IMR-90 (cell line): ENCODE measurements at regions not wholly inside any gene's neighbourhood (a gene's known extent, or its start where the extent isn't known, plus 50 kb on each side); places are given as distances from the start of the nearest gene placed in this dataset.

ENCODE experiments used
- ATAC-seq: fragments of 200-7000 bp; cut with Tn5 transposase; 2 replicates; pipeline ENCODE4 v1.9.1; 2020; ENCODE audit warnings: low read depth, mild to moderate bottlenecking, moderate library complexity
- BruUV-seq: library from RNA; stranded (reverse); fragments of 400-500 nt; replicated peaks from 2 replicates; lab custom pipeline; 2021; lab: Mats Ljungman, UMichigan
- CTCF ChIA-PET: fragments of 300-600 bp; formaldehyde crosslinking; extraction: SDS; loops from one replicate; lab custom pipeline; 2021; ENCODE audit warnings: antibody characterized with exemption; lab: Yijun Ruan, JAX
- POLR2A ChIA-PET: fragments of 300-600 bp; sonication (Branson Sonifier 250); formaldehyde crosslinking; loops from one replicate; lab custom pipeline; 2022; ENCODE audit warnings: antibody characterized with exemption; ENCODE audit not compliant: unreplicated experiment; lab: Charles Lee
- DNase-seq: peaks from one replicate; pipeline ENCODE4 v3.0.0; 2013
- H2AFZ ChIP-seq: replicated peaks from 2 replicates; pipeline ENCODE3; 2013; ENCODE audit warnings: low read length, mild to moderate bottlenecking; ENCODE audit not compliant: poor library complexity
- H2AK5ac ChIP-seq: 2 replicates; pipeline ENCODE4 v1.6.1; 2013; ENCODE audit warnings: low read depth, low read length, inconsistent platforms
- H2AK9ac ChIP-seq: replicated peaks from 2 replicates; pipeline ENCODE3; 2013; ENCODE audit warnings: mild to moderate bottlenecking, low read depth, low read length, moderate library complexity; ENCODE audit not compliant: poor library complexity
- H2BK120ac ChIP-seq: 2 replicates; pipeline ENCODE4 v1.6.1; 2013; ENCODE audit warnings: low read depth, low read length, inconsistent platforms
- H2BK15ac ChIP-seq: 3 replicates; pipeline ENCODE4 v1.6.1; 2013; ENCODE audit warnings: low read depth, low read length, inconsistent platforms
- H2BK20ac ChIP-seq: 2 replicates; pipeline ENCODE4 v1.6.1; 2013; ENCODE audit warnings: low read depth, mild to moderate bottlenecking, inconsistent platforms, low read length, moderate library complexity
- H2BK5ac ChIP-seq: 2 replicates; pipeline ENCODE4 v1.6.1; 2013; ENCODE audit warnings: mild to moderate bottlenecking, low read depth, low read length, inconsistent platforms; ENCODE audit not compliant: poor library complexity, severe bottlenecking
- H3K14ac ChIP-seq: replicated peaks from 2 replicates; pipeline ENCODE4 v1.6.1; 2013; ENCODE audit warnings: low read depth, low read length, inconsistent platforms
- H3K18ac ChIP-seq: 2 replicates; pipeline ENCODE4 v1.6.1; 2013; ENCODE audit warnings: low read depth, low read length, control low read depth
- H3K23ac ChIP-seq: 2 replicates; pipeline ENCODE4 v1.6.1; 2013; ENCODE audit warnings: low read depth, low read length, inconsistent platforms
- H3K27ac ChIP-seq: 2 replicates; pipeline ENCODE4 v1.5.1; 2013; ENCODE audit warnings: mild to moderate bottlenecking, control low read depth, low read length; ENCODE audit not compliant: insufficient read depth
- H3K27me3 ChIP-seq: 2 replicates; pipeline ENCODE4 v1.6.1; 2013; ENCODE audit warnings: low read length; ENCODE audit not compliant: control insufficient read depth, insufficient read depth
- H3K36me3 ChIP-seq: 2 replicates; pipeline ENCODE4 v1.6.1; 2013; ENCODE audit warnings: low read length, mixed read lengths; ENCODE audit not compliant: control insufficient read depth, insufficient read depth
- H3K4ac ChIP-seq: 2 replicates; pipeline ENCODE4 v1.6.1; 2013; ENCODE audit warnings: low read depth, low read length, inconsistent platforms
- H3K4me1 ChIP-seq: 2 replicates; pipeline ENCODE4 v1.6.1; 2013; ENCODE audit warnings: low read length, mixed read lengths; ENCODE audit not compliant: control insufficient read depth, insufficient read depth
- H3K4me2 ChIP-seq: 2 replicates; pipeline ENCODE4 v1.6.1; 2013; ENCODE audit warnings: low read depth, mild to moderate bottlenecking, control low read depth, low read length, moderate library complexity
- H3K4me3 ChIP-seq: 2 replicates; pipeline ENCODE4 v1.5.1; 2013; ENCODE audit warnings: low read depth, mild to moderate bottlenecking, control low read depth, low read length, moderate library complexity; ENCODE audit not compliant: insufficient read depth
- H3K56ac ChIP-seq: 2 replicates; pipeline ENCODE4 v1.6.1; 2013; ENCODE audit warnings: low read length, inconsistent platforms; ENCODE audit not compliant: insufficient read depth; ENCODE audit errors: extremely low read depth
- H3K79me1 ChIP-seq, 2 experiments: 2 replicates each; pipeline ENCODE4 v1.6.1; 2013; ENCODE audit warnings: low read length in 2 of 2, inconsistent platforms in 1 of 2, low read depth in 1 of 2
- H3K9ac ChIP-seq: 2 replicates; pipeline ENCODE4 v1.6.1; 2013; ENCODE audit warnings: low read depth, low read length, control low read depth
- H3K9me1 ChIP-seq: 2 replicates; pipeline ENCODE4 v1.6.1; 2013; ENCODE audit warnings: low read length, inconsistent platforms; ENCODE audit not compliant: insufficient read depth
- H3K9me3 ChIP-seq: 2 replicates; pipeline ENCODE4 v1.6.1; 2013; ENCODE audit warnings: low read length; ENCODE audit not compliant: control insufficient read depth, insufficient read depth
- H4K20me1 ChIP-seq: 2 replicates; pipeline ENCODE4 v1.6.1; 2013; ENCODE audit warnings: low read length, inconsistent platforms; ENCODE audit not compliant: insufficient read depth
- H4K5ac ChIP-seq: 2 replicates; pipeline ENCODE4 v1.6.1; 2013; ENCODE audit warnings: mild to moderate bottlenecking, low read depth, low read length, control low read depth
- H4K8ac ChIP-seq, 2 experiments: 2 replicates each; pipeline ENCODE4 v1.6.1; 2013; ENCODE audit warnings: low read depth in 2 of 2, low read length in 2 of 2, control low read depth in 1 of 2, inconsistent platforms in 1 of 2
- H4K91ac ChIP-seq: 2 replicates; pipeline ENCODE4 v1.6.1; 2013; ENCODE audit warnings: low read depth, low read length, inconsistent platforms; ENCODE audit not compliant: insufficient read depth
- BHLHE40 ChIP-seq: fragments of 150-350 bp; IDR thresholded peaks from 2 replicates; pipeline ENCODE4 v1.6.1; 2016; ENCODE audit warnings: mild to moderate bottlenecking, low read depth, low read length
- CEBPB ChIP-seq: IDR thresholded peaks from 2 replicates; pipeline ENCODE4 v1.6.1; 2012; ENCODE audit warnings: low read depth, low read length, improper control_type of control experiment
- CHD1 ChIP-seq: IDR thresholded peaks from 2 replicates; pipeline ENCODE4 v1.6.1; 2012; ENCODE audit warnings: low read depth, low read length, improper control_type of control experiment
- FOS ChIP-seq: fragments of 150-350 bp; IDR thresholded peaks from 2 replicates; pipeline ENCODE4 v1.6.1; 2016; ENCODE audit warnings: low read depth, low read length
- MAFK ChIP-seq: IDR thresholded peaks from 2 replicates; pipeline ENCODE4 v1.6.1; 2012; ENCODE audit warnings: low read depth, low read length, improper control_type of control experiment
- MAZ ChIP-seq: IDR thresholded peaks from 2 replicates; pipeline ENCODE4 v1.6.1; 2012; ENCODE audit warnings: low read depth, mild to moderate bottlenecking, low read length, improper control_type of control experiment, moderate library complexity, borderline replicate concordance
- MXI1 ChIP-seq: IDR thresholded peaks from 2 replicates; pipeline ENCODE4 v1.6.1; 2012; ENCODE audit warnings: low read depth, mild to moderate bottlenecking, low read length, moderate library complexity, borderline replicate concordance
- NFE2L2 ChIP-seq: fragments of 150-350 bp; IDR thresholded peaks from 2 replicates; pipeline ENCODE4 v1.6.1; 2016; ENCODE audit warnings: low read depth, mild to moderate bottlenecking, low read length
- POLR2A ChIP-seq: IDR thresholded peaks from 2 replicates; pipeline ENCODE4 v1.6.1; 2012; ENCODE audit warnings: mild to moderate bottlenecking, low read depth, low read length
- RAD21 ChIP-seq: IDR thresholded peaks from 2 replicates; pipeline ENCODE4 v1.6.1; 2012; ENCODE audit warnings: low read length, improper control_type of control experiment
- RCOR1 ChIP-seq: IDR thresholded peaks from 2 replicates; pipeline ENCODE4 v1.6.1; 2012; ENCODE audit warnings: mild to moderate bottlenecking, low read length, improper control_type of control experiment; ENCODE audit not compliant: insufficient replicate concordance
- RFX5 ChIP-seq: IDR thresholded peaks from 2 replicates; pipeline ENCODE4 v1.8.0; 2012; ENCODE audit warnings: low read depth, mild to moderate bottlenecking, low read length, moderate library complexity
- SMC3 ChIP-seq: fragments of 150-350 bp; IDR thresholded peaks from 2 replicates; pipeline ENCODE4 v1.6.1; 2016; ENCODE audit warnings: low read depth, mild to moderate bottlenecking, antibody characterized with exemption, low read length, moderate library complexity
- WGBS, 2 experiments: methylation state at CpG; one replicate each; pipeline versions ENCODE4 v1.1.5 to v1.1.7; 2013; ENCODE audit warnings: missing lambda C conversion rate in 2 of 2; ENCODE audit not compliant: insufficient read length in 1 of 2; ENCODE audit errors: extremely low coverage in 2 of 2; 5-methylcytosine and 5-hydroxymethylcytosine counted together
- dilution Hi-C: fragments of 300-500 bp; cut with HindIII; formaldehyde crosslinking; loops from one replicate; pipeline ENCODE4 v1.14.3; 2018; ENCODE audit warnings: low sequenced_read_pairs; ENCODE audit not compliant: unreplicated experiment
- in situ Hi-C: fragments of 300-500 bp; cut with MboI; formaldehyde crosslinking; loops from 3 replicates; pipeline ENCODE4 v1.14.3; 2019; ENCODE audit warnings: low sequenced_read_pairs, inconsistent platforms, mixed read lengths
- intact Hi-C: fragments of 100-400 bp; cut with micrococcal nuclease; formaldehyde crosslinking; loops from 2 replicates; pipeline ENCODE4 v1.10.0; 2022
- TF ChIP-seq, protein P1 (sequence below): fragments of 150-350 bp; IDR thresholded peaks from 2 replicates; pipeline ENCODE4 v1.6.1; 2017; ENCODE audit warnings: mild to moderate bottlenecking, antibody characterized with exemption, low read length, low read depth
- TF ChIP-seq, protein P2 (sequence below): fragments of 150-350 bp; IDR thresholded peaks from 2 replicates; pipeline ENCODE4 v1.6.1; 2016; ENCODE audit warnings: low read depth, mild to moderate bottlenecking, low read length, moderate library complexity, borderline replicate concordance
- TF ChIP-seq, protein P3 (sequence below): conservative IDR thresholded peaks from 2 replicates; pipeline ENCODE4 v1.5.1; 2012; ENCODE audit warnings: mild to moderate bottlenecking, low read depth, low read length, improper control_type of control experiment

DNA sequence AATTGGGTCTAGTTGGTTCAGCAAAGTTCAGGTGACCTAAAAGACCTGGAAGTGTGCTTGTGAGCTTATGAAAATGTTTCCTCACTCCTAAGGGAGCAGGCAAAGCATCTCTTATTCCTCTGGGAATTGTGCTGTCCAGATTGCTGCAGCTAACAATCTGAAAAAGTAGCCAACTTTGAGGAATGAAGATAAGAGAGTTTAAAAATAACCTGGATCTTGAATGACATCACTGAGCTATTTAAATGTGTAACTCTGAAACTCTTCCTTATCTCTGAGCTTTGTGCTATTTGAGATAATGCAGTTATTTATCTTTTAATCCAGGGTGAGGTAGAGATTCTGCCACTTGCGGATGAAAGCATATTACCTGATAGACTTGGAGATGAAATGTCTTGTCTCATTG, 384.8 kb downstream of the PPP4R3C start:
- no peak overlapping the region for H3K4me3 ChIP-seq
- 0 out of 2 replicates have a peak, but pooled peaks cover 1% of the 10 kb centered on the region for H3K9me3 ChIP-seq
- in situ Hi-C loops (no loop called here), dilution Hi-C loops (no loop called here), intact Hi-C loops (no loop called here)
- ChIA-PET POLR2A (no interaction called here), CTCF (no interaction called here)
- no peaks in the 10 kb centered on the region for H3K4me1 ChIP-seq
- no CpG with 5 or more reads among the region's 1 CpG for WGBS, 2 experiments
- no peak overlapping the region for H3K23ac ChIP-seq
- no peaks in the 10 kb centered on the region for H3K9me1 ChIP-seq
- H2AK5ac ChIP-seq, result no peak overlapping the region
- no peak overlapping the region for H3K4me2 ChIP-seq
- H3K4ac ChIP-seq, result no peak overlapping the region
- no peak overlapping the region for H2BK120ac ChIP-seq
- no peak overlapping the region for H4K5ac ChIP-seq
- no peak overlapping the region for H3K9ac ChIP-seq
- H3K79me1 ChIP-seq, result no peaks in the 10 kb centered on the region
- no peak overlapping the region for H2AFZ ChIP-seq
- H2BK20ac ChIP-seq, result no peak overlapping the region
- H3K36me3 ChIP-seq, result no peaks in the 10 kb centered on the region
- no peak overlapping the region for H2BK5ac ChIP-seq
- no peak overlapping the region for H4K8ac ChIP-seq
- no peak for ATAC-seq
- H3K27ac ChIP-seq, result no peak overlapping the region
- H2AK9ac ChIP-seq, result no peak overlapping the region
- H3K56ac ChIP-seq, result no peak overlapping the region
- TF ChIP-seq CEBPB, result no peak
- TF ChIP-seq FOS, result no peak
- TF ChIP-seq SMC3, result no peak
- TF ChIP-seq, protein P1, sequence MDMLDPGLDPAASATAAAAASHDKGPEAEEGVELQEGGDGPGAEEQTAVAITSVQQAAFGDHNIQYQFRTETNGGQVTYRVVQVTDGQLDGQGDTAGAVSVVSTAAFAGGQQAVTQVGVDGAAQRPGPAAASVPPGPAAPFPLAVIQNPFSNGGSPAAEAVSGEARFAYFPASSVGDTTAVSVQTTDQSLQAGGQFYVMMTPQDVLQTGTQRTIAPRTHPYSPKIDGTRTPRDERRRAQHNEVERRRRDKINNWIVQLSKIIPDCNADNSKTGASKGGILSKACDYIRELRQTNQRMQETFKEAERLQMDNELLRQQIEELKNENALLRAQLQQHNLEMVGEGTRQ, result no peak
- no peak for TF ChIP-seq NFE2L2
- no peak for TF ChIP-seq MAFK
- TF ChIP-seq, protein P2, sequence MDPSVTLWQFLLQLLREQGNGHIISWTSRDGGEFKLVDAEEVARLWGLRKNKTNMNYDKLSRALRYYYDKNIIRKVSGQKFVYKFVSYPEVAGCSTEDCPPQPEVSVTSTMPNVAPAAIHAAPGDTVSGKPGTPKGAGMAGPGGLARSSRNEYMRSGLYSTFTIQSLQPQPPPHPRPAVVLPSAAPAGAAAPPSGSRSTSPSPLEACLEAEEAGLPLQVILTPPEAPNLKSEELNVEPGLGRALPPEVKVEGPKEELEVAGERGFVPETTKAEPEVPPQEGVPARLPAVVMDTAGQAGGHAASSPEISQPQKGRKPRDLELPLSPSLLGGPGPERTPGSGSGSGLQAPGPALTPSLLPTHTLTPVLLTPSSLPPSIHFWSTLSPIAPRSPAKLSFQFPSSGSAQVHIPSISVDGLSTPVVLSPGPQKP, result no peak
- TF ChIP-seq RFX5, result no peak
- TF ChIP-seq MAZ, result no peak
- no peak for TF ChIP-seq MXI1
- no peak for TF ChIP-seq RAD21
- TF ChIP-seq, protein P3, sequence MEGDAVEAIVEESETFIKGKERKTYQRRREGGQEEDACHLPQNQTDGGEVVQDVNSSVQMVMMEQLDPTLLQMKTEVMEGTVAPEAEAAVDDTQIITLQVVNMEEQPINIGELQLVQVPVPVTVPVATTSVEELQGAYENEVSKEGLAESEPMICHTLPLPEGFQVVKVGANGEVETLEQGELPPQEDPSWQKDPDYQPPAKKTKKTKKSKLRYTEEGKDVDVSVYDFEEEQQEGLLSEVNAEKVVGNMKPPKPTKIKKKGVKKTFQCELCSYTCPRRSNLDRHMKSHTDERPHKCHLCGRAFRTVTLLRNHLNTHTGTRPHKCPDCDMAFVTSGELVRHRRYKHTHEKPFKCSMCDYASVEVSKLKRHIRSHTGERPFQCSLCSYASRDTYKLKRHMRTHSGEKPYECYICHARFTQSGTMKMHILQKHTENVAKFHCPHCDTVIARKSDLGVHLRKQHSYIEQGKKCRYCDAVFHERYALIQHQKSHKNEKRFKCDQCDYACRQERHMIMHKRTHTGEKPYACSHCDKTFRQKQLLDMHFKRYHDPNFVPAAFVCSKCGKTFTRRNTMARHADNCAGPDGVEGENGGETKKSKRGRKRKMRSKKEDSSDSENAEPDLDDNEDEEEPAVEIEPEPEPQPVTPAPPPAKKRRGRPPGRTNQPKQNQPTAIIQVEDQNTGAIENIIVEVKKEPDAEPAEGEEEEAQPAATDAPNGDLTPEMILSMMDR, result no peak
- no peak for TF ChIP-seq BHLHE40
- no peak for TF ChIP-seq POLR2A
- TF ChIP-seq RCOR1, result no peak
- TF ChIP-seq CHD1, result no peak
- no peaks in the 10 kb centered on the region for H4K20me1 ChIP-seq
- H3K27me3 ChIP-seq, result no peaks in the 10 kb centered on the region
- H3K18ac ChIP-seq, result no peak overlapping the region
- DNase-seq, result no peak
- H2BK15ac ChIP-seq, result no peak overlapping the region
- no TSS peak for BruUV-seq
- H3K14ac ChIP-seq, result no peak overlapping the region
- no peak overlapping the region for H4K91ac ChIP-seq
